IMR-90 (cell line): ENCODE measurements at regions not wholly inside any gene's neighbourhood (a gene's known extent, or its start where the extent isn't known, plus 50 kb on each side); places are given as distances from the start of the nearest gene placed in this dataset.

Experiments used
- ATAC-seq: fragments of 200-7000 bp; cut with Tn5 transposase; 2 replicates; pipeline ENCODE4 v1.9.1; 2020; ENCODE audit warnings: low read depth, mild to moderate bottlenecking, moderate library complexity
- BruUV-seq: library from RNA; stranded (reverse); fragments of 400-500 nt; replicated peaks from 2 replicates; lab custom pipeline; 2021; lab: Mats Ljungman, UMichigan
- CTCF ChIA-PET: fragments of 300-600 bp; formaldehyde crosslinking; extraction: SDS; loops from one replicate; lab custom pipeline; 2021; ENCODE audit warnings: antibody characterized with exemption; lab: Yijun Ruan, JAX
- POLR2A ChIA-PET: fragments of 300-600 bp; sonication (Branson Sonifier 250); formaldehyde crosslinking; loops from one replicate; lab custom pipeline; 2022; ENCODE audit warnings: antibody characterized with exemption; ENCODE audit not compliant: unreplicated experiment; lab: Charles Lee
- DNase-seq: peaks from one replicate; pipeline ENCODE4 v3.0.0; 2013
- H2AFZ ChIP-seq: replicated peaks from 2 replicates; pipeline ENCODE3; 2013; ENCODE audit warnings: low read length, mild to moderate bottlenecking; ENCODE audit not compliant: poor library complexity
- H2AK5ac ChIP-seq: 2 replicates; pipeline ENCODE4 v1.6.1; 2013; ENCODE audit warnings: low read depth, low read length, inconsistent platforms
- H2AK9ac ChIP-seq: replicated peaks from 2 replicates; pipeline ENCODE3; 2013; ENCODE audit warnings: mild to moderate bottlenecking, low read depth, low read length, moderate library complexity; ENCODE audit not compliant: poor library complexity
- H2BK120ac ChIP-seq: 2 replicates; pipeline ENCODE4 v1.6.1; 2013; ENCODE audit warnings: low read depth, low read length, inconsistent platforms
- H2BK15ac ChIP-seq: 3 replicates; pipeline ENCODE4 v1.6.1; 2013; ENCODE audit warnings: low read depth, low read length, inconsistent platforms
- H2BK20ac ChIP-seq: 2 replicates; pipeline ENCODE4 v1.6.1; 2013; ENCODE audit warnings: low read depth, mild to moderate bottlenecking, inconsistent platforms, low read length, moderate library complexity
- H2BK5ac ChIP-seq: 2 replicates; pipeline ENCODE4 v1.6.1; 2013; ENCODE audit warnings: mild to moderate bottlenecking, low read depth, low read length, inconsistent platforms; ENCODE audit not compliant: poor library complexity, severe bottlenecking
- H3K14ac ChIP-seq: replicated peaks from 2 replicates; pipeline ENCODE4 v1.6.1; 2013; ENCODE audit warnings: low read depth, low read length, inconsistent platforms
- H3K18ac ChIP-seq: 2 replicates; pipeline ENCODE4 v1.6.1; 2013; ENCODE audit warnings: low read depth, low read length, control low read depth
- H3K23ac ChIP-seq: 2 replicates; pipeline ENCODE4 v1.6.1; 2013; ENCODE audit warnings: low read depth, low read length, inconsistent platforms
- H3K27ac ChIP-seq: 2 replicates; pipeline ENCODE4 v1.5.1; 2013; ENCODE audit warnings: mild to moderate bottlenecking, control low read depth, low read length; ENCODE audit not compliant: insufficient read depth
- H3K27me3 ChIP-seq: 2 replicates; pipeline ENCODE4 v1.6.1; 2013; ENCODE audit warnings: low read length; ENCODE audit not compliant: control insufficient read depth, insufficient read depth
- H3K36me3 ChIP-seq: 2 replicates; pipeline ENCODE4 v1.6.1; 2013; ENCODE audit warnings: low read length, mixed read lengths; ENCODE audit not compliant: control insufficient read depth, insufficient read depth
- H3K4ac ChIP-seq: 2 replicates; pipeline ENCODE4 v1.6.1; 2013; ENCODE audit warnings: low read depth, low read length, inconsistent platforms
- H3K4me1 ChIP-seq: 2 replicates; pipeline ENCODE4 v1.6.1; 2013; ENCODE audit warnings: low read length, mixed read lengths; ENCODE audit not compliant: control insufficient read depth, insufficient read depth
- H3K4me2 ChIP-seq: 2 replicates; pipeline ENCODE4 v1.6.1; 2013; ENCODE audit warnings: low read depth, mild to moderate bottlenecking, control low read depth, low read length, moderate library complexity
- H3K4me3 ChIP-seq: 2 replicates; pipeline ENCODE4 v1.5.1; 2013; ENCODE audit warnings: low read depth, mild to moderate bottlenecking, control low read depth, low read length, moderate library complexity; ENCODE audit not compliant: insufficient read depth
- H3K56ac ChIP-seq: 2 replicates; pipeline ENCODE4 v1.6.1; 2013; ENCODE audit warnings: low read length, inconsistent platforms; ENCODE audit not compliant: insufficient read depth; ENCODE audit errors: extremely low read depth
- H3K79me1 ChIP-seq, 2 experiments: 2 replicates each; pipeline ENCODE4 v1.6.1; 2013; ENCODE audit warnings: low read length in 2 of 2, inconsistent platforms in 1 of 2, low read depth in 1 of 2
- H3K9ac ChIP-seq: 2 replicates; pipeline ENCODE4 v1.6.1; 2013; ENCODE audit warnings: low read depth, low read length, control low read depth
- H3K9me1 ChIP-seq: 2 replicates; pipeline ENCODE4 v1.6.1; 2013; ENCODE audit warnings: low read length, inconsistent platforms; ENCODE audit not compliant: insufficient read depth
- H3K9me3 ChIP-seq: 2 replicates; pipeline ENCODE4 v1.6.1; 2013; ENCODE audit warnings: low read length; ENCODE audit not compliant: control insufficient read depth, insufficient read depth
- H4K20me1 ChIP-seq: 2 replicates; pipeline ENCODE4 v1.6.1; 2013; ENCODE audit warnings: low read length, inconsistent platforms; ENCODE audit not compliant: insufficient read depth
- H4K5ac ChIP-seq: 2 replicates; pipeline ENCODE4 v1.6.1; 2013; ENCODE audit warnings: mild to moderate bottlenecking, low read depth, low read length, control low read depth
- H4K8ac ChIP-seq, 2 experiments: 2 replicates each; pipeline ENCODE4 v1.6.1; 2013; ENCODE audit warnings: low read depth in 2 of 2, low read length in 2 of 2, control low read depth in 1 of 2, inconsistent platforms in 1 of 2
- H4K91ac ChIP-seq: 2 replicates; pipeline ENCODE4 v1.6.1; 2013; ENCODE audit warnings: low read depth, low read length, inconsistent platforms; ENCODE audit not compliant: insufficient read depth
- MAZ ChIP-seq: IDR thresholded peaks from 2 replicates; pipeline ENCODE4 v1.6.1; 2012; ENCODE audit warnings: low read depth, mild to moderate bottlenecking, low read length, improper control_type of control experiment, moderate library complexity, borderline replicate concordance
- POLR2A ChIP-seq: IDR thresholded peaks from 2 replicates; pipeline ENCODE4 v1.6.1; 2012; ENCODE audit warnings: mild to moderate bottlenecking, low read depth, low read length
- RAD21 ChIP-seq: IDR thresholded peaks from 2 replicates; pipeline ENCODE4 v1.6.1; 2012; ENCODE audit warnings: low read length, improper control_type of control experiment
- WGBS, 2 experiments: methylation state at CpG; one replicate each; pipeline versions ENCODE4 v1.1.5 to v1.1.7; 2013; ENCODE audit warnings: missing lambda C conversion rate in 2 of 2; ENCODE audit not compliant: insufficient read length in 1 of 2; ENCODE audit errors: extremely low coverage in 2 of 2; 5-methylcytosine and 5-hydroxymethylcytosine counted together
- dilution Hi-C: fragments of 300-500 bp; cut with HindIII; formaldehyde crosslinking; loops from one replicate; pipeline ENCODE4 v1.14.3; 2018; ENCODE audit warnings: low sequenced_read_pairs; ENCODE audit not compliant: unreplicated experiment
- in situ Hi-C: fragments of 300-500 bp; cut with MboI; formaldehyde crosslinking; loops from 3 replicates; pipeline ENCODE4 v1.14.3; 2019; ENCODE audit warnings: low sequenced_read_pairs, inconsistent platforms, mixed read lengths
- intact Hi-C: fragments of 100-400 bp; cut with micrococcal nuclease; formaldehyde crosslinking; loops from 2 replicates; pipeline ENCODE4 v1.10.0; 2022
- TF ChIP-seq, protein P1 (sequence below): fragments of 150-350 bp; IDR thresholded peaks from 2 replicates; pipeline ENCODE4 v1.6.1; 2017; ENCODE audit warnings: mild to moderate bottlenecking, antibody characterized with exemption, low read length, low read depth

DNA sequence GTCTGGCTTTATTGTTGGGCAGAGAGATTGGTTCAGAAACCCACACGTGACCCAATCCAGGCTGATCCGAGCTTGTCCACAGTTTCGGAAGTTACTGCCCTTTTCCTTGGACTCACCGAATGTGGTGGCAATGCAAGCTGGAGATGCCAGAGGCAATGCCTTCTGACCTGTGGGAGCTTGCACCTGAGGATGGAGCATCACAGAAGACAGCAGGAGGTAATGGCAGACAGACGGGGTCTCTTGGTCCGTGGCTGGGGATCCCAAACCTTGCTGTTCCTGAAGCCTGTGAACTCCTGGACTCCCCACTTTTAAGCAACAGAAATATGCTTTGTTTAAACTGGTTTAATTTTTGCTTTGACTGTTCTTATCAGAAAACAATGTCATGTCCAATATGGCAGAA is 265.2 kb upstream of the IRX1 start:
- Histone ChIP-seq H3K56ac (no peak overlapping the region), H4K91ac (no peak overlapping the region), H2AFZ (no peak overlapping the region), H2BK5ac (no peak overlapping the region), H3K4ac (no peak overlapping the region), H2BK120ac (no peak overlapping the region), H3K27ac (no peak overlapping the region), H4K5ac (no peak overlapping the region), H3K27me3 (no peaks in the 10 kb centered on the region), H3K18ac (no peak overlapping the region), H3K9me3 (peaks cover 35% of the 10 kb centered on the region), H2BK20ac (no peak overlapping the region), H4K8ac (no peak overlapping the region), H3K23ac (no peak overlapping the region), H2AK9ac (no peak overlapping the region), H3K4me2 (no peak overlapping the region), H3K36me3 (no peaks in the 10 kb centered on the region), H3K9me1 (no peaks in the 10 kb centered on the region), H3K9ac (no peak overlapping the region), H3K14ac (no peak overlapping the region), H3K4me1 (no peaks in the 10 kb centered on the region), H3K4me3 (no peak overlapping the region), H2AK5ac (no peak overlapping the region), H2BK15ac (no peak overlapping the region), H3K79me1 (no peaks in the 10 kb centered on the region), H4K20me1 (no peaks in the 10 kb centered on the region)
- CTCF ChIA-PET, result no interaction called here
- intact Hi-C loops, result no loop called here
- ATAC-seq (no peak), DNase-seq (no peak)
- 67% methylated on average over 3 of the region's 6 CpGs; no CpG with 5 or more reads in 1 of the 2 experiments for WGBS, 2 experiments
- no TSS peak for BruUV-seq
- in situ Hi-C loops, result no loop called here
- TF ChIP-seq POLR2A (no peak), RAD21 (no peak), MAZ (no peak)
- TF ChIP-seq, protein P1, sequence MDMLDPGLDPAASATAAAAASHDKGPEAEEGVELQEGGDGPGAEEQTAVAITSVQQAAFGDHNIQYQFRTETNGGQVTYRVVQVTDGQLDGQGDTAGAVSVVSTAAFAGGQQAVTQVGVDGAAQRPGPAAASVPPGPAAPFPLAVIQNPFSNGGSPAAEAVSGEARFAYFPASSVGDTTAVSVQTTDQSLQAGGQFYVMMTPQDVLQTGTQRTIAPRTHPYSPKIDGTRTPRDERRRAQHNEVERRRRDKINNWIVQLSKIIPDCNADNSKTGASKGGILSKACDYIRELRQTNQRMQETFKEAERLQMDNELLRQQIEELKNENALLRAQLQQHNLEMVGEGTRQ, result no peak
- POLR2A ChIA-PET, result no interaction called here
- dilution Hi-C loops, result no loop called here
